ENCODE measurements at regions not wholly inside any gene's neighbourhood (a gene's known extent, or its start where the extent isn't known, plus 50 kb on each side); places are given as distances from the start of the nearest gene placed in this dataset.

DNA sequence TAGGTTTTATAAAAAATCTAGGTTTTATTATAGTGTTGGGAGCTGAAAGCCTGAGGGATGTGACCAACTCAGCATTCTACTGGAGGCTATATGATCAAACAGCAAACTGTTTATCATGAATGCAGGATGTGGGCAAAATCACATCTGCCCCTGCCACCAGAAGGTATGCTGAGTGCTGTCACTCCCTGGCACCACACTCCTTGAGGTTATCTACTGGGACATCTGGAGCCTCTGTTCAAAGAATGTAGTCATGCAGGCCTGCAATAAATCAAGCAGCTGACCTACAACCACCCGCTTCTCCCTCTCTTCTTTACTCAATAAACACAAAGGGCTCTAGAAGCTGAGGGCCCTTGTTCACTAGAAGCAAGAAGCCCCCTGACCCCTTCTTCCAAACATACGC lies 328.4 kb upstream of the DDX18 start:
- H3K4me3 ChIP-seq (ENCODE audit: insufficient read depth, low read length, poor library complexity, severe bottlenecking) = no peak overlapping the region
- TF ChIP-seq, protein P1, sequence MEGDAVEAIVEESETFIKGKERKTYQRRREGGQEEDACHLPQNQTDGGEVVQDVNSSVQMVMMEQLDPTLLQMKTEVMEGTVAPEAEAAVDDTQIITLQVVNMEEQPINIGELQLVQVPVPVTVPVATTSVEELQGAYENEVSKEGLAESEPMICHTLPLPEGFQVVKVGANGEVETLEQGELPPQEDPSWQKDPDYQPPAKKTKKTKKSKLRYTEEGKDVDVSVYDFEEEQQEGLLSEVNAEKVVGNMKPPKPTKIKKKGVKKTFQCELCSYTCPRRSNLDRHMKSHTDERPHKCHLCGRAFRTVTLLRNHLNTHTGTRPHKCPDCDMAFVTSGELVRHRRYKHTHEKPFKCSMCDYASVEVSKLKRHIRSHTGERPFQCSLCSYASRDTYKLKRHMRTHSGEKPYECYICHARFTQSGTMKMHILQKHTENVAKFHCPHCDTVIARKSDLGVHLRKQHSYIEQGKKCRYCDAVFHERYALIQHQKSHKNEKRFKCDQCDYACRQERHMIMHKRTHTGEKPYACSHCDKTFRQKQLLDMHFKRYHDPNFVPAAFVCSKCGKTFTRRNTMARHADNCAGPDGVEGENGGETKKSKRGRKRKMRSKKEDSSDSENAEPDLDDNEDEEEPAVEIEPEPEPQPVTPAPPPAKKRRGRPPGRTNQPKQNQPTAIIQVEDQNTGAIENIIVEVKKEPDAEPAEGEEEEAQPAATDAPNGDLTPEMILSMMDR (IDR thresholded peaks at IDR 0.05; ENCODE audit: insufficient read depth, low read length, poor library complexity, severe bottlenecking) = no peak
- no peaks in the 10 kb centered on the region for H4K20me1 ChIP-seq (ENCODE audit: low read depth, low read length)
- no peak overlapping the region for H3K4me2 ChIP-seq (ENCODE audit: low read depth, low read length, poor library complexity, severe bottlenecking)
- H3F3A ChIP-seq (ENCODE audit: insufficient read depth) = no peaks in the 10 kb centered on the region
- H2AFZ ChIP-seq (ENCODE audit: low read depth, low read length, severe bottlenecking) = no peak overlapping the region
- no peaks in the 10 kb centered on the region for H3K79me2 ChIP-seq (ENCODE audit: insufficient read depth, low read length)
- H3K27ac ChIP-seq (ENCODE audit: low read depth, low read length) = no peak overlapping the region
- H3K9me2 ChIP-seq (replicated peaks; ENCODE audit: insufficient read depth, low read length) = no peaks in the 10 kb centered on the region
- no peaks in the 10 kb centered on the region for H3K27me3 ChIP-seq (ENCODE audit: low read length)
- no peak overlapping the region for H3K9ac ChIP-seq (ENCODE audit: low read length)
- H3K9me3 ChIP-seq (ENCODE audit: insufficient read depth, low read length) = no peaks in the 10 kb centered on the region
- no peaks in the 10 kb centered on the region for H3K36me3 ChIP-seq (ENCODE audit: low read length)

DNA sequence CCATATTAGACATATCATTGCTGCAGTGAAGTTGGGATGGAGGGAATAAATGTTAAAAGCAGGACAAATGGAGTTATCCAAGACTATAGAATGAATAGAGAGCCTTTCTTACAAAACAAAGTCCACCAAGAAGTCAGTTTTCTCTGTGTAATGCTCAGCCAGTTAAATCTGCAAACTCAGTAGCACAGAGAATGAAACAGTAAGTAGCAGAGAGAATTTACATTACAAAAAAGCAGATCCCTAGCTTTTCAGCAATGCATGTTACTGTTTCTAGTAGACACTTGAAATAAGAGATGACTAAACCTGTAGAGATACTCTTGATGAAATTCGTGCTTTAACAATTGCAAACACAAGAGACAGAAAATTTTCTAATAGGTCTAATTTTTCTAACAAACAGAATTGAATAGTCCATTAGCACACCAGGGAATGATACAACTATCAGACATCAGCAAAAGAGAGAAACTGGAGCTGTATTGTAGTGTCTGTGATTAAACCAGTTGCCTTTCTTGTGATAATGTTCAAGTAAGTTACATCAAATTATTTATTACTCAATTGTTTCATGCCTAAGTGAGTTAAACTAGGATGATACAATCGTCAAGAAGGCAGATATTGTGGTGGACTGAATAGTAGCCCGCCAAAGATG lies 322.2 kb upstream of the DDX18 start:
- no peak overlapping the region for H3K4me3 ChIP-seq (ENCODE audit: insufficient read depth, low read length, poor library complexity, severe bottlenecking)
- no peak for TF ChIP-seq EZH2phosphoT487 (conservative IDR thresholded peaks at IDR 0.05; ENCODE audit: low read length)
- TF ChIP-seq, protein P1 (IDR thresholded peaks at IDR 0.05; ENCODE audit: insufficient read depth, low read length, poor library complexity, severe bottlenecking) = no peak
- no peak overlapping the region for H3K27ac ChIP-seq (ENCODE audit: low read depth, low read length)
- no peak overlapping the region for H2AFZ ChIP-seq (ENCODE audit: low read depth, low read length, severe bottlenecking)
- H3K9me2 ChIP-seq (replicated peaks; ENCODE audit: insufficient read depth, low read length) = no peaks in the 10 kb centered on the region
- H4K20me1 ChIP-seq (ENCODE audit: low read depth, low read length) = no peaks in the 10 kb centered on the region
- no peaks in the 10 kb centered on the region for H3K36me3 ChIP-seq (ENCODE audit: low read length)
- H3K27me3 ChIP-seq (ENCODE audit: low read length) = no peaks in the 10 kb centered on the region
- no peaks in the 10 kb centered on the region for H3K9me3 ChIP-seq (ENCODE audit: insufficient read depth, low read length)
- no peaks in the 10 kb centered on the region for H3F3A ChIP-seq (ENCODE audit: insufficient read depth)
- H3K4me2 ChIP-seq (ENCODE audit: low read depth, low read length, poor library complexity, severe bottlenecking) = no peak overlapping the region
- no peak overlapping the region for H3K9ac ChIP-seq (ENCODE audit: low read length)
- H3K79me2 ChIP-seq (ENCODE audit: insufficient read depth, low read length) = no peaks in the 10 kb centered on the region

DNA sequence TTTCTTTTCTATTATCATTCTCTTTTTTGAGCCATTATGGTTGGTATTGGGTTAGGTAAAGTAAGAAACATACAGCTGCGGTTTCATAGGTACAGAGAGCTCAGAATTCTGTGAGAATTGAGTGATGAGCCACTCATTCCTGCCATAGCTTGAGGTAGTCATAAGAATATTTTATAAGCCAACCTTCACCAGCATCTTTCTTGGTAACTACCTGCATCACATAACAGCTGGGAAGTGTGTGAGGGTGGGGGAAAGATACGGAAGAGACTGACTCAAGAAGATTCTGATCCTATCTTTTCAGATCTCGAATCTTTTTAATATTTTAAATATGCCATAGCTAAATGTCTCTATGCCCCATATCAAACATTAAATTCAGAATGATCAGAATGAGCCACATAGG lies 313.8 kb upstream of the DDX18 start:
- TF ChIP-seq, protein P1 (IDR thresholded peaks at IDR 0.05; ENCODE audit: insufficient read depth, low read length, poor library complexity, severe bottlenecking) = no peak
- no peak for TF ChIP-seq EZH2phosphoT487 (conservative IDR thresholded peaks at IDR 0.05; ENCODE audit: low read length)
- Histone ChIP-seq H3K36me3 (ENCODE audit: low read length) (no peaks in the 10 kb centered on the region), H3K4me3 (ENCODE audit: insufficient read depth, low read length, poor library complexity, severe bottlenecking) (no peak overlapping the region), H3K9ac (ENCODE audit: low read length) (no peak overlapping the region), H3K27me3 (ENCODE audit: low read length) (no peaks in the 10 kb centered on the region), H3K9me3 (ENCODE audit: insufficient read depth, low read length) (no peaks in the 10 kb centered on the region), H3F3A (ENCODE audit: insufficient read depth) (no peaks in the 10 kb centered on the region), H4K20me1 (ENCODE audit: low read depth, low read length) (no peaks in the 10 kb centered on the region), H3K9me2 (replicated peaks; ENCODE audit: insufficient read depth, low read length) (no peaks in the 10 kb centered on the region), H3K79me2 (ENCODE audit: insufficient read depth, low read length) (no peaks in the 10 kb centered on the region), H3K27ac (ENCODE audit: low read depth, low read length) (no peak overlapping the region), H2AFZ (ENCODE audit: low read depth, low read length, severe bottlenecking) (no peak overlapping the region), H3K4me2 (ENCODE audit: low read depth, low read length, poor library complexity, severe bottlenecking) (no peak overlapping the region)
